ENCODE measurements at regions not wholly inside any gene's neighbourhood (a gene's known extent, or its start where the extent isn't known, plus 50 kb on each side); places are given as distances from the start of the nearest gene placed in this dataset.
"Not testable (repeated sequence)": the region's sequence is repeated elsewhere in the genome, so short reads cannot be mapped to it uniquely, and the experiment has no call there.

DNA sequence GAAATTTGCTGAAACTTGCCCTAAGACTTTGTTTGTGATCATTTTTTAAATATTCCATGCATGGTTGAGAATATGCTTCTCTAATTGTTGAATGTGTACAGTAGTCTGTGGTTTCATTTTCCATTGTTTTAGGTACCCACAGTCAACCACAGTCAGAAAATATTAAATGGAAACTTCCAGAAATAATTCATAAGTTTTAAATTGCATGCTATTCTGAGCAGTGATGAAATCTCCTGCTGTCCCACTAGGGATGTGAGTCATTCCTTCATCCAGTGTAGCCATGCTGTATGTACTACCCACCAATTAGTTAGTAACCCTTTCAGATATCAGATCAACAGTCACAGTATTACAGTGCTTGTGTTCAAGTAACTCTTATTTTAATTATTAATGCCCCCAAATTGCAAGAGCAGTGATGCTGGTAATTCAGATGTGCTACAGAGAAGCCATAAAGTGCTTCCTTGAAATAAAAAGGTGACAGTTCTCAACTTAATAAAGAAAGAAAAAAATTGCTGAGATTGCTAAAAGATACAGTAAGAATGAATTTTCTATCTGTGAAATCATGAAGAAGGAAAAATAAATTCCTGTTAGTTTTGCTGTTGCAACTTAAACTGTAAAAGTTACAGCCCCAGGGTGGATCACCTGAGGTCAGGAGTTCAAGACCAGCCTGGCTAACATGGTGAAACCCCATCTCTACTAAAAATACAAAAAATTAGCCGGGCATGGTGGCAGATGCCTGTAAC is 79.9 kb upstream of the FBXL17 start:
- H3K27me3 ChIP-seq (ENCODE audit: control insufficient read depth, insufficient read depth, low read length, poor library complexity, severe bottlenecking), result no peaks in the 10 kb centered on the region
- 82% methylated on average over 1 of the region's 1 CpG; no CpG with 5 or more reads in 1 of the 2 experiments for WGBS, 2 experiments (ENCODE audit: insufficient coverage in 1 of 2, insufficient read length in 1 of 2)
- no peak overlapping the region for H3K4me3 Mint-ChIP-seq

DNA sequence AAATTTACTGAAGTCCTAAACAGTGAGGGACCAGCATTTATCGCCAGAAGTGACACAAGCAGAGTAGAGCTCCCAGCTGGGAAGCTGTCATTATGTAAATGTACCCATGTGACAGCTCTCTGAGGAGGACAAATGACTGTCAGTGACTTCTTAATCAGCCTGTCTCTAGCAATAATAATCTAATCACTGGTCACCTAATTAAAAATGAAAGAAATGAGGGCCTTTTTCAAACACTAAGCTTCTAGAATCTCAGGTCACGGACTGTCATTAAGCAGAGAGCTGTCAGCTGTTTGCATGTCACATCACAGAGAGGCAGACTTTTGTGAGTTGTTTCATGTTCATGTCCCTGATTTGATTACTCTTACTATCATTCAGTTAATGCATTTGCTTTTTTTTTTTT is 77.9 kb upstream of the FBXL17 start:
- Mint-ChIP-seq H3K4me1 (peaks cover 6% of the 10 kb centered on the region), H3K36me3 (ENCODE audit: low read depth) (peaks cover 1% of the 10 kb centered on the region), H3K9me3 (peaks cover 17% of the 10 kb centered on the region), H3K27ac (no peak overlapping the region), H3K4me3 (no peak overlapping the region), H3K27me3 (ENCODE audit: insufficient read depth) (no peaks in the 10 kb centered on the region)
- no peak for DNase-seq
- Histone ChIP-seq H3K9ac (ENCODE audit: extremely low read depth, low read length, poor library complexity, severe bottlenecking) (no peak overlapping the region), H3K27ac (ENCODE audit: low read depth, low read length) (no peak overlapping the region), H3K36me3 (ENCODE audit: control insufficient read depth, insufficient read depth, low read length) (no peaks in the 10 kb centered on the region), H3K27me3 (ENCODE audit: control insufficient read depth, insufficient read depth, low read length, poor library complexity, severe bottlenecking) (no peaks in the 10 kb centered on the region), H3K4me3 (ENCODE audit: low read length) (no peak overlapping the region), H3K4me1 (ENCODE audit: control insufficient read depth, insufficient read depth, low read length) (no peaks in the 10 kb centered on the region), H3K9me3 (ENCODE audit: control insufficient read depth, low read length) (peaks cover 7% of the 10 kb centered on the region)
- 45 to 56% methylated on average over 2 of the region's 2 CpGs for WGBS, 2 experiments (ENCODE audit: insufficient coverage in 1 of 2, insufficient read length in 1 of 2)
- TF ChIP-seq, protein P1, sequence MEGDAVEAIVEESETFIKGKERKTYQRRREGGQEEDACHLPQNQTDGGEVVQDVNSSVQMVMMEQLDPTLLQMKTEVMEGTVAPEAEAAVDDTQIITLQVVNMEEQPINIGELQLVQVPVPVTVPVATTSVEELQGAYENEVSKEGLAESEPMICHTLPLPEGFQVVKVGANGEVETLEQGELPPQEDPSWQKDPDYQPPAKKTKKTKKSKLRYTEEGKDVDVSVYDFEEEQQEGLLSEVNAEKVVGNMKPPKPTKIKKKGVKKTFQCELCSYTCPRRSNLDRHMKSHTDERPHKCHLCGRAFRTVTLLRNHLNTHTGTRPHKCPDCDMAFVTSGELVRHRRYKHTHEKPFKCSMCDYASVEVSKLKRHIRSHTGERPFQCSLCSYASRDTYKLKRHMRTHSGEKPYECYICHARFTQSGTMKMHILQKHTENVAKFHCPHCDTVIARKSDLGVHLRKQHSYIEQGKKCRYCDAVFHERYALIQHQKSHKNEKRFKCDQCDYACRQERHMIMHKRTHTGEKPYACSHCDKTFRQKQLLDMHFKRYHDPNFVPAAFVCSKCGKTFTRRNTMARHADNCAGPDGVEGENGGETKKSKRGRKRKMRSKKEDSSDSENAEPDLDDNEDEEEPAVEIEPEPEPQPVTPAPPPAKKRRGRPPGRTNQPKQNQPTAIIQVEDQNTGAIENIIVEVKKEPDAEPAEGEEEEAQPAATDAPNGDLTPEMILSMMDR (conservative IDR thresholded peaks at IDR 0.05), result no peak

More for the DNA sequence above, 79.9 kb upstream of the FBXL17 start:
- Histone ChIP-seq H3K9ac (ENCODE audit: extremely low read depth, low read length, poor library complexity, severe bottlenecking) (no peak overlapping the region), H3K9me3 (ENCODE audit: control insufficient read depth, low read length) (no peaks in the 10 kb centered on the region), H3K27ac (ENCODE audit: low read depth, low read length) (no peak overlapping the region), H3K4me3 (ENCODE audit: low read length) (no peak overlapping the region), H3K4me1 (ENCODE audit: control insufficient read depth, insufficient read depth, low read length) (peaks cover 2% of the 10 kb centered on the region), H3K36me3 (ENCODE audit: control insufficient read depth, insufficient read depth, low read length) (no peaks in the 10 kb centered on the region)
- Mint-ChIP-seq H3K36me3 (ENCODE audit: low read depth) (no peaks in the 10 kb centered on the region), H3K27ac (no peak overlapping the region), H3K9me3 (no peaks in the 10 kb centered on the region), H3K27me3 (ENCODE audit: insufficient read depth) (no peaks in the 10 kb centered on the region), H3K4me1 (peaks cover 6% of the 10 kb centered on the region)
- TF ChIP-seq, protein P1 (conservative IDR thresholded peaks at IDR 0.05), result no peak
- no peak for DNase-seq

DNA sequence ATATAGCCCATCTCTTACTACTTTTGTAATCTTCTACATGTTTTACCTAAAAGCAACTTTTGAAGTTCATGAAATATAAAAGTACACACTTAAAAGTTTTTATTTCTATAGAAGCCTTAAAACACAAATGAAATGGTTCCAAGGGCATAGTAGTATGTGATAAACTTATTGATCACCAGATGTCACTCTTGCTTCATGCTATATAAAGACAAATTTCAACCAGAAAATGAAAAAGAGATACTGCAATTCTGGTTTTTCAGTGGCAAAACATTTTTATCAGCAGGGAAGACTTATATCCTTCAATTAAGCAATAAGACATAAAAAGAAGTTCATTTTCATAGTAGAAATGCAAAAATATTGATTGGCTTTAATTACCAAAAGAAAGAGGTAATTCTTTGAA is 69.4 kb upstream of the FBXL17 start:
- Mint-ChIP-seq H3K4me3 (no peak overlapping the region), H3K27me3 (ENCODE audit: insufficient read depth) (no peaks in the 10 kb centered on the region), H3K27ac (no peak overlapping the region), H3K4me1 (no peaks in the 10 kb centered on the region), H3K9me3 (peaks cover 36% of the 10 kb centered on the region), H3K36me3 (ENCODE audit: low read depth) (peaks cover 2% of the 10 kb centered on the region)
- no peak overlapping the region for H3K27ac ChIP-seq (ENCODE audit: low read depth, low read length)
- peaks cover 20% of the 10 kb centered on the region for H3K9me3 ChIP-seq (ENCODE audit: control insufficient read depth, low read length)
- H3K27me3 ChIP-seq (ENCODE audit: control insufficient read depth, insufficient read depth, low read length, poor library complexity, severe bottlenecking), result no peaks in the 10 kb centered on the region
- no peak overlapping the region for H3K4me3 ChIP-seq (ENCODE audit: low read length)
- H3K4me1 ChIP-seq (ENCODE audit: control insufficient read depth, insufficient read depth, low read length), result no peaks in the 10 kb centered on the region
- H3K36me3 ChIP-seq (ENCODE audit: control insufficient read depth, insufficient read depth, low read length), result no peaks in the 10 kb centered on the region
- TF ChIP-seq, protein P1 (conservative IDR thresholded peaks at IDR 0.05), result peak; percentile 69
- no peak for DNase-seq
- no peak overlapping the region for H3K9ac ChIP-seq (ENCODE audit: extremely low read depth, low read length, poor library complexity, severe bottlenecking)

DNA sequence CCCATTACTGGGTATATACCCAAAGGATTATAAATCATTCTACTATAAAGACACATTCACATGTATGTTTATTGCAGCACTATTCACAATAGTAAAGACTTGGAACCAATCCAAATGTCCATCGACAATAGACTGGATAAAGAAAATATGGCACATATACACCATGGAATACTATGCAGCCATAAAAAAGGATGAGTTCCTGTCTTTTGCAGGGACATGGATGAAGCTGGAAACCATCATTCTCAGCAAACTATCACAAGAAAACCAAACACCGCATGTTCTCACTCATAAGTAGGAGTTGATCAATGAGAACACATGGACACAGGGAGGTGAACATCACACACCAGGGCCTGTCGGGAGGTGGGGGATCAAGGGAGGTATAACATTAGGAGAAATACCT is 62.2 kb upstream of the FBXL17 start:
- H3K9me3 ChIP-seq (ENCODE audit: control insufficient read depth, low read length); H3K27me3 ChIP-seq (ENCODE audit: control insufficient read depth, insufficient read depth, low read length, poor library complexity, severe bottlenecking); H3K27ac ChIP-seq (ENCODE audit: low read depth, low read length); DNase-seq; H3K4me1 ChIP-seq (ENCODE audit: control insufficient read depth, insufficient read depth, low read length); H3K36me3 Mint-ChIP-seq (ENCODE audit: low read depth); H3K27me3 Mint-ChIP-seq (ENCODE audit: insufficient read depth); H3K4me3 Mint-ChIP-seq; H3K9ac ChIP-seq (ENCODE audit: extremely low read depth, low read length, poor library complexity, severe bottlenecking); H3K4me3 ChIP-seq (ENCODE audit: low read length); H3K27ac Mint-ChIP-seq; H3K4me1 Mint-ChIP-seq; H3K36me3 ChIP-seq (ENCODE audit: control insufficient read depth, insufficient read depth, low read length): not testable (repeated sequence)
- 92 to 95% methylated on average over 1 to 3 of the region's 3 CpGs for WGBS, 2 experiments (ENCODE audit: insufficient coverage in 1 of 2, insufficient read length in 1 of 2)
- peaks cover 27% of the 10 kb centered on the region for H3K9me3 Mint-ChIP-seq

DNA sequence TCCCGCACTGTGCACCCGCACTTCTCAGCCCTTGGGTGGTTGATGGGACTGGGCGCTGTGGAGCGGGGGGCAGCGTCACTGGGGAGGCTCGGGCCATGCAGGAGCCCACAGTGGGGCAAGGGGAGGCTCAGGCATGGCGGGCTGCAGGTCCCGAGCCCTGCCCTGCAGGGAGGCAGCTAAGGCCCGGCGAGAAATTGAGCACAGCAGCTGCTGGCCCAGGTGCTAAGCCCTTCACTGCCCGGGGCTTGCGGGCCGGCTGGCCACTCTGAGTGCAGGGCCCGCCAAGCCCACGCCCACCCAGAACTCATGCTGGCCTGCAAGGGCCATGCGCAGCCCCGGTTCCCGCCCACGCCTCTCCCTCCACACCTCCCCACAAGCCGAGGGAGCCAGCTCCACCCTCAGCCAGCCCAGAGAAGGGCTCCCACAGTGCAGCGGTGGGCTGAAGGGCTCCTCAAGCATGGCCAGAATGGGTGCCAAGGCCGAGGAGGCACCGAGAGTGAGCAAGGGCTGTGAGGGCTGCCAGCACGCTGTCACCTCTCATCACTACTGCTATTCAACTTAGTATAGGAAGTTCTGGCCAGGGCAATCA is 60.3 kb upstream of the FBXL17 start:
- not testable (repeated sequence) for H3K9me3 ChIP-seq (ENCODE audit: control insufficient read depth, low read length); DNase-seq; H3K27me3 ChIP-seq (ENCODE audit: control insufficient read depth, insufficient read depth, low read length, poor library complexity, severe bottlenecking); H3K4me1 Mint-ChIP-seq; H3K9ac ChIP-seq (ENCODE audit: extremely low read depth, low read length, poor library complexity, severe bottlenecking); H3K36me3 ChIP-seq (ENCODE audit: control insufficient read depth, insufficient read depth, low read length); H3K27ac ChIP-seq (ENCODE audit: low read depth, low read length); H3K4me1 ChIP-seq (ENCODE audit: control insufficient read depth, insufficient read depth, low read length); H3K27ac Mint-ChIP-seq; H3K4me3 Mint-ChIP-seq; H3K27me3 Mint-ChIP-seq (ENCODE audit: insufficient read depth); H3K36me3 Mint-ChIP-seq (ENCODE audit: low read depth); H3K4me3 ChIP-seq (ENCODE audit: low read length)
- H3K9me3 Mint-ChIP-seq, result peaks cover 27% of the 10 kb centered on the region
- 91 to 97% methylated on average over 9 to 24 of the region's 24 CpGs for WGBS, 2 experiments (ENCODE audit: insufficient coverage in 1 of 2, insufficient read length in 1 of 2)
